Adipocyte (in vitro differentiated cells): ENCODE measurements at regions not wholly inside any gene's neighbourhood (a gene's known extent, or its start where the extent isn't known, plus 50 kb on each side); places are given as distances from the start of the nearest gene placed in this dataset.

Experiments used
- DNase-seq: peaks from one replicate; pipeline ENCODE4 v3.0.0-alpha.2; 2015; ENCODE audit warnings: low read depth
- H3K27me3 ChIP-seq: replicated peaks from 2 replicates; pipeline ENCODE4 v1.7.0; 2013; ENCODE audit warnings: mild to moderate bottlenecking, low read length, moderate library complexity; ENCODE audit not compliant: control insufficient read depth, insufficient read depth
- H3K36me3 ChIP-seq: 2 replicates; pipeline ENCODE4 v1.7.0; 2013; ENCODE audit warnings: low read length, mild to moderate bottlenecking, moderate library complexity; ENCODE audit not compliant: control insufficient read depth, insufficient read depth, severe bottlenecking
- H3K4me1 ChIP-seq: 2 replicates; pipeline ENCODE4 v1.7.0; 2013; ENCODE audit warnings: mild to moderate bottlenecking, low read length, moderate library complexity; ENCODE audit not compliant: control insufficient read depth, insufficient read depth
- H3K4me3 ChIP-seq: 2 replicates; pipeline ENCODE4 v1.7.0; 2013; ENCODE audit warnings: mild to moderate bottlenecking, low read length, moderate library complexity
- H3K9ac ChIP-seq: 2 replicates; pipeline ENCODE4 v1.7.0; 2013; ENCODE audit warnings: mild to moderate bottlenecking, low read length, moderate library complexity
- H3K9me3 ChIP-seq: 2 replicates; pipeline ENCODE4 v1.7.0; 2013; ENCODE audit warnings: mild to moderate bottlenecking, low read length, moderate library complexity; ENCODE audit not compliant: control insufficient read depth

DNA sequence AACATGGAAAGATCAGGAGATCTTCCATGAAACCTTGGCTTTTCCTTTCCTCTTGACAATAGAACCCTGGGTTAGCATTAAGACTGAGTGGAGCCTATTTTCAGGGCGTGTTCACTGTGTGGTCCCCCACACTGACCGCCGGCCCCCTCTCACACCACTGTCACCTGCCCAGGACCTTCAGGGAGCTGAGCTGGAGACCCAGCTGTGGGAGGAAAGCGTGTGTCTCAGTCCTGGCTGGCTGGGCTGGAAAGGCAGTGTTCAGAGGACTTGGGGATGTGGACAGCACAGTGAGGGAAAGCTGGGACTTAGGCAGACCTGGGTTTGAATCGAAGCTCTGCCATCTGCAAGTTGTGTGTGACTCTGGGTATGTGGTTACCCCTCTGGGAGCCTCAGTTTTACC, 268.1 kb downstream of the NSG2 start:
- no peaks in the 10 kb centered on the region for H3K9me3 ChIP-seq
- DNase-seq, result no peak
- H3K27me3 ChIP-seq, result peaks cover 30% of the 10 kb centered on the region
- no peaks in the 10 kb centered on the region for H3K4me1 ChIP-seq
- no peaks in the 10 kb centered on the region for H3K36me3 ChIP-seq
- no peak overlapping the region for H3K4me3 ChIP-seq
- H3K9ac ChIP-seq, result no peak overlapping the region

GRCh38 chr5:174314261-174314660, 268.8 kb downstream of the NSG2 start:
- H3K9ac ChIP-seq, result no peak overlapping the region
- no peak for DNase-seq
- no peaks in the 10 kb centered on the region for H3K9me3 ChIP-seq
- H3K27me3 ChIP-seq, result peaks cover 30% of the 10 kb centered on the region
- no peak overlapping the region for H3K4me3 ChIP-seq
- no peaks in the 10 kb centered on the region for H3K36me3 ChIP-seq
- H3K4me1 ChIP-seq, result no peaks in the 10 kb centered on the region

GRCh38 chr5:174315471-174315870, 270.0 kb downstream of the NSG2 start:
- DNase-seq, result no peak
- no peaks in the 10 kb centered on the region for H3K4me1 ChIP-seq
- no peak overlapping the region for H3K4me3 ChIP-seq
- H3K9me3 ChIP-seq, result no peaks in the 10 kb centered on the region
- H3K36me3 ChIP-seq, result no peaks in the 10 kb centered on the region
- no peak overlapping the region for H3K9ac ChIP-seq
- peaks cover 26% of the 10 kb centered on the region for H3K27me3 ChIP-seq

DNA sequence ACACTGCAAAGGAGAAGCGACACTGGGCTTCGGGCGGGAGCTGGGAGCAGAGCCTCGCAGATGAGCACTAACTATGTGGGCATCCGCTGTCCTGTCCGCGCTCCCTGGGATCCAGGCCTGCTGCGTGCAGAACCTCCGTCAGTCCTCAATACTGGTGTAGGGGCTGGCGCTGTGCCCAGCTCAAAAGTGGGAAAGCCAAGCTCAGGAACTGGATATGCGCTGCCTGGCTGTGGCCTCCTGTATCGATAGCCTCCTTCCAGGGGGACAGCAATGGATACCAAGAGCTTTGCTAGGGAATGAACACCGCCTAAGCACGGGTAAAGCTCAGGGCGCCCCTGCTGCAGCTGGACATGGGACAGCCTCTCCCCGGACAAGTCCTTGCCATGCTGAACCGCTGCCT, 270.4 kb downstream of the NSG2 start:
- Histone ChIP-seq H3K9me3 (no peaks in the 10 kb centered on the region), H3K27me3 (peaks cover 24% of the 10 kb centered on the region), H3K4me1 (no peaks in the 10 kb centered on the region), H3K9ac (no peak overlapping the region), H3K4me3 (no peak overlapping the region), H3K36me3 (no peaks in the 10 kb centered on the region)
- DNase-seq, result no peak

GRCh38 chr5:174316326-174316725, 270.8 kb downstream of the NSG2 start:
- H3K27me3 ChIP-seq, result peaks cover 23% of the 10 kb centered on the region
- no peaks in the 10 kb centered on the region for H3K4me1 ChIP-seq
- no peak overlapping the region for H3K4me3 ChIP-seq
- no peak for DNase-seq
- H3K9me3 ChIP-seq, result no peaks in the 10 kb centered on the region
- no peaks in the 10 kb centered on the region for H3K36me3 ChIP-seq
- H3K9ac ChIP-seq, result no peak overlapping the region

- Histone ChIP-seq H3K9me3 (no peaks in the 10 kb centered on the region), H3K9ac (no peak overlapping the region), H3K36me3 (no peaks in the 10 kb centered on the region), H3K4me3 (no peak overlapping the region), H3K27me3 (peaks cover 34% of the 10 kb centered on the region), H3K4me1 (no peaks in the 10 kb centered on the region)
- peak; percentile 80 for DNase-seq
Measured at GRCh38 chr5:174317256-174317894, 271.9 kb downstream of the NSG2 start.

DNA sequence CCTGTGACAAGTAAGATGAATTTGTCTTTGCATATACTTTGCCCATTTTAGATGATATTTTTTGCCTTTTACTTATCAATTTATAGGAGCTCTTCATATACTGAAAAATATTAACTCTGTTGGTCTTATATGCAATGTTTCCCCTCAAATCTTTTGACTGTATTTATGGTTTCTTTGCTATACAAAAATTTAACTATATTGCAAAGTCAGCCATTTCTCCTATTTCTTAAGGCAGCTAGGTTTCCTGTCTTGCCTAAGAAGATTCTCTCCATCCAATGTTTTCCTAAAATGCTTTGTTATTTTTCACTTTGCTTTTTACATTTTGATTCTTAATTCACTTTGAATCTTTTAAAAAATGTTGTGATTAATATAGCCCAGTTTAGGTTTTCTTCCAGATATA, 273.1 kb downstream of the NSG2 start:
- Histone ChIP-seq H3K9me3 (no peaks in the 10 kb centered on the region), H3K27me3 (peaks cover 29% of the 10 kb centered on the region), H3K4me3 (no peak overlapping the region), H3K9ac (no peak overlapping the region), H3K4me1 (no peaks in the 10 kb centered on the region), H3K36me3 (no peaks in the 10 kb centered on the region)
- no peak for DNase-seq

DNA sequence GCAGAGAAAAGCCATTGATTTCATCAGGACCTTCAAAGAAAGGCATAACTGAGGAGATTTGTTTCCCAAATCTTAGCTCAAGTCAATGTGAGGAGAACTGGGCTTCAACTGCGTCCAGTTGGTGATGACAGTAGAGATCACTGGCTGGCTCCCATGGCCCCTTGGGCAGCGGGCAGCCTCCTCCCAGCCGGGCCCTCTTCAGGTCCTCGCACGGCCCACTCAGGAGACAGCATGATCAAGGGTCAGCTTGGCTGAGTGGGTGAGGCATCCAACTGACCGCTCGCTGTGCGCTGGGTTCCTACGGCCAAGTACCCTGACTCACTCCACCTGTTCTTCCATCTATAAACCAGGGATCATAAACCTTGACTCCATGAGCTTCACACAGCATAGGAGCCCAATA, 274.0 kb downstream of the NSG2 start:
- Histone ChIP-seq H3K36me3 (no peaks in the 10 kb centered on the region), H3K4me1 (no peaks in the 10 kb centered on the region), H3K4me3 (no peak overlapping the region), H3K9me3 (no peaks in the 10 kb centered on the region), H3K9ac (no peak overlapping the region), H3K27me3 (peaks cover 26% of the 10 kb centered on the region)
- DNase-seq, result no peak

DNA sequence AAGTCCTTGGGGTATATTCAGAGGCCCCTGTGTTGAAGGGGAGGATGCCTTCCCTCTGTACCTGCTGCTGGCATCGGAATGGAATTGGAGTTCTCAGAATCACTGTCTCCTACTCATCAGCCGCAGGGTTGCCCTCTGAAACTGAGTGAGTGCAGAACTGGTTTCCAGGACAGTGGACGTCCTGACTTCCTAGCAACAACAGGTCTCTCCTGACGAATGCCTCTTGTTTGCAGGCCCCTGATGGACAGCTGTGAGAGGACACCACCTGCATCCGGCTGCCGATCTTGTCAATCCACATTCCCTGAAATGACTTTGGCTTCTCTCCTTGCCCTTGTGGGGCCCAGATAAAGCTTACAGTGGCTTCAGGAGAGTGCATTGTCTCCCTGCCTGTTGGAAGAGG, 274.5 kb downstream of the NSG2 start:
- DNase-seq, result no peak

DNA sequence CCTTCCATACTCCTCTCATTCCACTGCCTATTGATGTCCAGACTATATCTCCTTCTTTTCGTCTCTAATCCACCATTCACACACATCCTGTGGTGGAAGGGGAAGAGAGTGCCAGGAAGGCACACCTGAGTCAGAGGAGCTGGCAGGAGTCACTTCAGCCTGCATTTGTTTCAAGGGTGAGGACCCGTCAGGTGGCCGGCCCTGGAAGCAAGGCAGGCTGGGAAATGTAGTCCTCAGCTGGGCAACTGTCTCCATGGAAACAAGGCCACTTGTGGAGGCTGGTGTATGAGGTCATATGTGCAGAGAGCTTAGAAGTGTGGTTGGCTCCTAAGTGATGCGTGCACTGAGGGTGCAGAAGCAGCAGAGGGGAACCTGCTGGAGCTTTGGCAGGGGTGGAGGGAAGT, 278.4 kb downstream of the NSG2 start:
- peaks cover 5% of the 10 kb centered on the region for H3K4me1 ChIP-seq
- no peaks in the 10 kb centered on the region for H3K36me3 ChIP-seq
- H3K4me3 ChIP-seq, result no peak overlapping the region
- peak; percentile 14 for DNase-seq
- no peak overlapping the region for H3K9ac ChIP-seq
- H3K9me3 ChIP-seq, result no peaks in the 10 kb centered on the region
- peaks cover 17% of the 10 kb centered on the region for H3K27me3 ChIP-seq

More for the DNA sequence above, 274.5 kb downstream of the NSG2 start:
- H3K36me3 ChIP-seq, result no peaks in the 10 kb centered on the region
- peaks cover 25% of the 10 kb centered on the region for H3K27me3 ChIP-seq
- no peaks in the 10 kb centered on the region for H3K9me3 ChIP-seq
- no peaks in the 10 kb centered on the region for H3K4me1 ChIP-seq
- H3K4me3 ChIP-seq, result no peak overlapping the region
- no peak overlapping the region for H3K9ac ChIP-seq

GRCh38 chr5:174324680-174325079, 279.2 kb downstream of the NSG2 start:
- H3K36me3 ChIP-seq, result no peaks in the 10 kb centered on the region
- no peak overlapping the region for H3K4me3 ChIP-seq
- H3K4me1 ChIP-seq, result peaks cover 13% of the 10 kb centered on the region
- peaks cover 17% of the 10 kb centered on the region for H3K27me3 ChIP-seq
- DNase-seq, result no peak
- no peaks in the 10 kb centered on the region for H3K9me3 ChIP-seq
- H3K9ac ChIP-seq, result no peak overlapping the region

DNA sequence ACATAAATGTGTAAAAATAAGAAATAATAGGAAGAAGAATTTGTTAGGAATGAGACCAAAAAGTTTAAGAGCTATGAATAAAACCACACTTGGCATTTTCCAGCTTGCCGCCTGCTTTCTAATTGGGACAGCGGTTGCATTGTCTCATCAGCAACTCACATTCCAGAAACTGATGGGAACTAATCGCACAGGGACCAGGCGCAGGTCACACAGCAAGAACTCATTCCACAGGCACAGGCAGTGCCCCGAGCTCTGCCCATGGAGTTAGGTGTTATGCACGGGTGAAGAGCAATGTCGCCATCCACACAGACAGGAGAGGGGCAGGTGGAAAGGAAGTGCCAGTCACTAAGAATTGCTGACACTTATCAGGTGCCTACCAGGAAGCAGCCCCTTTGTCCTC, 279.9 kb downstream of the NSG2 start:
- no peak for DNase-seq
- Histone ChIP-seq H3K4me3 (no peak overlapping the region), H3K27me3 (peaks cover 17% of the 10 kb centered on the region), H3K9me3 (no peaks in the 10 kb centered on the region), H3K36me3 (no peaks in the 10 kb centered on the region), H3K4me1 (peaks cover 13% of the 10 kb centered on the region), H3K9ac (no peak overlapping the region)
